ENCODE measurements at regions not wholly inside any gene's neighbourhood (a gene's known extent, or its start where the extent isn't known, plus 50 kb on each side); places are given as distances from the start of the nearest gene placed in this dataset.

DNA sequence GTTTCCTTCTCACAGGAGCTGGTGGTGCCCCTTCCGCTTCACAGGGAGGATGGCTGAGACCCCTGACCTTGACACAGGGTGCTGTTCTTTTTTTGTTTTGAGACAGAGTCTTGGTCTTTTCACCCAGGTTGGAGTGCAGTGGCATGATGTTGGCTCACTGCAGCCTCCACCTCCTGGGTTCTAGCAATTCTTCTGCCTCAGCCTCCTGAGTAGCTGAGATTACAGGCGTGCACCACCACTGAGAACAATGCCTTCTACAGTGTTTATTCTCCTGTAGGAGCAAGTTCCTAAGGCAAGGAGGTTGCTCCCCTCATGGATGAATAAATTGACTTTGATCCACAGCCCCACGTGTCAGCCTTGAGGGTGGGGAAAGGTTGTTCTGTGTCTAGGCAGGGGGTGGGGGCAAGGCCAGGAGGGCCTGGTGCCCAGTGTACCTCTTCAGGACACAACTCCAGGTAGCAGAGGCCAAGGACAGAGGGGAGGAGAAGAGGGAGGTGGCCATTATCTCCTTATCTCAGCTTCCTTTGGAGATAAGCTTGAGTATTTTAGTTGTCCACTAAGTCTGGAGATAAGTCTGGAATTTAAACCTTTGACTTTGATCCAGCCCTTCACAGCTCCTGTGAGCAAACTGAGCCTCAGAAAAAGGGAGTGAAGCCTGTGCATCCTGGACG, 159.4 kb downstream of the SEC14L1 start (continued):
- TF ChIP-seq MYC (CRISPR knock-in tag; IDR thresholded peaks at IDR 0.05; ENCODE audit: borderline replicate concordance) (peak; percentile 24; the same call in 1 of the 2 replicates), SRY (CRISPR knock-in tag; IDR thresholded peaks at IDR 0.05) (0 out of 2 replicates have a peak, but pooled peaks have one; percentile 29), PHF21A (CRISPR knock-in tag; IDR thresholded peaks at IDR 0.05) (peak; percentile 59; the same call in 1 of the 2 replicates), FOXK1 (CRISPR knock-in tag; IDR thresholded peaks at IDR 0.05; ENCODE audit: borderline replicate concordance, low read depth) (no peak), PAX8 (CRISPR knock-in tag; IDR thresholded peaks at IDR 0.05; ENCODE audit: borderline replicate concordance) (no peak), BORCS8-MEF2B (CRISPR knock-in tag; IDR thresholded peaks at IDR 0.05) (0 out of 2 replicates have a peak, but pooled peaks have one; percentile 10), SOX6 (IDR thresholded peaks at IDR 0.05) (no peak), SOX6 (CRISPR knock-in tag; IDR thresholded peaks at IDR 0.05) (peak; percentile 98), SYNCRIP (IDR thresholded peaks at IDR 0.05; ENCODE audit: insufficient read depth, low read depth, low read length) (no peak), FOXP1 (IDR thresholded peaks at IDR 0.05) (no peak), FOXP1 (CRISPR knock-in tag; IDR thresholded peaks at IDR 0.05) (peak; percentile 75; the same call in 1 of the 2 replicates), EP300 (IDR thresholded peaks at IDR 0.05; ENCODE audit: low read depth in 2 of 2, low read length in 2 of 2) (peak in 1 of 2 experiments; percentile 95; a peak in 2 of 4 replicates), EP300 (CRISPR knock-in tag; IDR thresholded peaks at IDR 0.05; ENCODE audit: borderline replicate concordance) (peak; percentile 85; the same call in 1 of the 2 replicates), RXRB (CRISPR knock-in tag; IDR thresholded peaks at IDR 0.05; ENCODE audit: borderline replicate concordance) (peak; percentile 79), CREB1 (IDR thresholded peaks at IDR 0.05) (no peak), CREB1 (CRISPR knock-in tag; IDR thresholded peaks at IDR 0.05) (peak; percentile 32; the same call in 1 of the 2 replicates), DNMT1 (CRISPR knock-in tag; IDR thresholded peaks at IDR 0.05) (no peak), ELF3 (CRISPR knock-in tag; IDR thresholded peaks at IDR 0.05) (no peak), ZNF703 (CRISPR knock-in tag; IDR thresholded peaks at IDR 0.05; ENCODE audit: borderline replicate concordance) (no peak), EEA1 (CRISPR knock-in tag; IDR thresholded peaks at IDR 0.05; ENCODE audit: borderline replicate concordance) (no peak), ZNF652 (CRISPR knock-in tag; IDR thresholded peaks at IDR 0.05; ENCODE audit: borderline replicate concordance, low read depth) (0 out of 2 replicates have a peak, but pooled peaks have one; percentile 14), SOX13 (IDR thresholded peaks at IDR 0.05) (peak; percentile 99), SOX13 (CRISPR knock-in tag; conservative IDR thresholded peaks at IDR 0.05 in 1 of 2, IDR thresholded peaks at IDR 0.05 in 1 of 2) (peak in 1 of 2 experiments; percentile 100; a peak in 2 of 4 replicates), ZNF225 (CRISPR knock-in tag; IDR thresholded peaks at IDR 0.05) (0 out of 2 replicates have a peak, but pooled peaks have one; percentile 19)
- TF ChIP-seq, protein P1, sequence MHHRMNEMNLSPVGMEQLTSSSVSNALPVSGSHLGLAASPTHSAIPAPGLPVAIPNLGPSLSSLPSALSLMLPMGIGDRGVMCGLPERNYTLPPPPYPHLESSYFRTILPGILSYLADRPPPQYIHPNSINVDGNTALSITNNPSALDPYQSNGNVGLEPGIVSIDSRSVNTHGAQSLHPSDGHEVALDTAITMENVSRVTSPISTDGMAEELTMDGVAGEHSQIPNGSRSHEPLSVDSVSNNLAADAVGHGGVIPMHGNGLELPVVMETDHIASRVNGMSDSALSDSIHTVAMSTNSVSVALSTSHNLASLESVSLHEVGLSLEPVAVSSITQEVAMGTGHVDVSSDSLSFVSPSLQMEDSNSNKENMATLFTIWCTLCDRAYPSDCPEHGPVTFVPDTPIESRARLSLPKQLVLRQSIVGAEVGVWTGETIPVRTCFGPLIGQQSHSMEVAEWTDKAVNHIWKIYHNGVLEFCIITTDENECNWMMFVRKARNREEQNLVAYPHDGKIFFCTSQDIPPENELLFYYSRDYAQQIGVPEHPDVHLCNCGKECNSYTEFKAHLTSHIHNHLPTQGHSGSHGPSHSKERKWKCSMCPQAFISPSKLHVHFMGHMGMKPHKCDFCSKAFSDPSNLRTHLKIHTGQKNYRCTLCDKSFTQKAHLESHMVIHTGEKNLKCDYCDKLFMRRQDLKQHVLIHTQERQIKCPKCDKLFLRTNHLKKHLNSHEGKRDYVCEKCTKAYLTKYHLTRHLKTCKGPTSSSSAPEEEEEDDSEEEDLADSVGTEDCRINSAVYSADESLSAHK (CRISPR knock-in tag; IDR thresholded peaks at IDR 0.05; ENCODE audit: borderline replicate concordance): no peak
- TF ChIP-seq, protein P2, sequence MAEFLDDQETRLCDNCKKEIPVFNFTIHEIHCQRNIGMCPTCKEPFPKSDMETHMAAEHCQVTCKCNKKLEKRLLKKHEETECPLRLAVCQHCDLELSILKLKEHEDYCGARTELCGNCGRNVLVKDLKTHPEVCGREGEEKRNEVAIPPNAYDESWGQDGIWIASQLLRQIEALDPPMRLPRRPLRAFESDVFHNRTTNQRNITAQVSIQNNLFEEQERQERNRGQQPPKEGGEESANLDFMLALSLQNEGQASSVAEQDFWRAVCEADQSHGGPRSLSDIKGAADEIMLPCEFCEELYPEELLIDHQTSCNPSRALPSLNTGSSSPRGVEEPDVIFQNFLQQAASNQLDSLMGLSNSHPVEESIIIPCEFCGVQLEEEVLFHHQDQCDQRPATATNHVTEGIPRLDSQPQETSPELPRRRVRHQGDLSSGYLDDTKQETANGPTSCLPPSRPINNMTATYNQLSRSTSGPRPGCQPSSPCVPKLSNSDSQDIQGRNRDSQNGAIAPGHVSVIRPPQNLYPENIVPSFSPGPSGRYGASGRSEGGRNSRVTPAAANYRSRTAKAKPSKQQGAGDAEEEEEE (CRISPR knock-in tag; IDR thresholded peaks at IDR 0.05; ENCODE audit: borderline replicate concordance): no peak

Measured in HepG2 (cell line).